CD4-positive, alpha-beta T cell (primary cell): ENCODE measurements at regions not wholly inside any gene's neighbourhood (a gene's known extent, or its start where the extent isn't known, plus 50 kb on each side); places are given as distances from the start of the nearest gene placed in this dataset.

Experiments used
- ATAC-seq: fragments of 200-7000 bp; cut with Tn5 transposase; one replicate; pipeline ENCODE4 v1.10.0; 2022; ENCODE audit warnings: mild to moderate bottlenecking; ENCODE audit not compliant: poor library complexity
- CTCF ChIA-PET: fragments of 350-600 bp; sonication (Branson Sonifier 250); formaldehyde crosslinking; loops from one replicate; lab custom pipeline; 2021; ENCODE audit warnings: antibody characterized with exemption, inconsistent platforms; lab: Charles Lee
- POLR2A ChIA-PET: fragments of 350-600 bp; sonication (Branson Sonifier 250); formaldehyde crosslinking; loops from one replicate; lab custom pipeline; 2021; ENCODE audit warnings: antibody characterized with exemption, inconsistent platforms; lab: Charles Lee
- DNase-seq, 14 experiments: peaks; one replicate each; pipeline ENCODE4 v3.0.0-alpha.2; 2013 to 2020; ENCODE audit warnings: mixed read lengths in 2 of 14
- H3K27ac ChIP-seq, 2 donors: one replicate each; pipeline versions ENCODE4 v1.5.1 to v1.7.0; 2013; ENCODE audit warnings: low read length in 2 of 2, low read depth in 1 of 2, mild to moderate bottlenecking in 1 of 2
- H3K27me3 ChIP-seq, 2 experiments: 1 replicate in 1 of 2; 2 replicates in 1 of 2; pipeline versions ENCODE4 v1.6.1 to v1.7.0; 2013; ENCODE audit warnings: low read length in 2 of 2, control low read depth in 1 of 2, mild to moderate bottlenecking in 1 of 2, moderate library complexity in 1 of 2; ENCODE audit not compliant: insufficient read depth in 2 of 2, control insufficient read depth in 1 of 2
- H3K36me3 ChIP-seq: one replicate; pipeline ENCODE4 v1.6.1; 2013; ENCODE audit warnings: low read length, control low read depth; ENCODE audit not compliant: insufficient read depth
- H3K4me1 ChIP-seq: one replicate; pipeline ENCODE4 v1.6.1; 2013; ENCODE audit warnings: low read length, control low read depth; ENCODE audit not compliant: insufficient read depth
- H3K4me3 ChIP-seq: one replicate; pipeline ENCODE4 v1.5.1; 2013; ENCODE audit warnings: mild to moderate bottlenecking, low read length, moderate library complexity
- H3K9me3 ChIP-seq, 2 experiments: 1 replicate in 1 of 2; 2 replicates in 1 of 2; pipeline versions ENCODE4 v1.6.1 to v1.7.0; 2013; ENCODE audit warnings: low read length in 2 of 2, mild to moderate bottlenecking in 2 of 2, control low read depth in 1 of 2, moderate library complexity in 1 of 2; ENCODE audit not compliant: control insufficient read depth in 1 of 2, insufficient read depth in 1 of 2
- H3K27ac Mint-ChIP-seq: one replicate; pipeline ENCODE4 v1.8.0; 2020; ENCODE audit warnings: mixed read lengths
- H3K27me3 Mint-ChIP-seq: one replicate; pipeline ENCODE4 v1.8.0; 2021; ENCODE audit warnings: mixed read lengths
- H3K36me3 Mint-ChIP-seq: one replicate; pipeline ENCODE4 v1.8.0; 2021; ENCODE audit warnings: low read depth, mixed read lengths
- H3K4me1 Mint-ChIP-seq: one replicate; pipeline ENCODE4 v1.8.0; 2021; ENCODE audit warnings: low read depth, mixed read lengths
- H3K4me3 Mint-ChIP-seq: one replicate; pipeline ENCODE4 v1.8.0; 2020; ENCODE audit warnings: mild to moderate bottlenecking, mixed read lengths
- H3K9me3 Mint-ChIP-seq: one replicate; pipeline ENCODE4 v1.8.0; 2020; ENCODE audit warnings: mixed read lengths
- CTCF ChIP-seq: fragments of 200-600 bp; IDR thresholded peaks from one replicate; pipeline ENCODE4 v1.8.0; 2022; ENCODE audit warnings: antibody characterized with exemption, mild to moderate bottlenecking
- intact Hi-C, 2 experiments: fragments of 100-400 bp; cut with DNase I in 1 of 2; cut with micrococcal nuclease in 1 of 2; formaldehyde crosslinking; loops; one replicate each; pipeline versions ENCODE4 v1.15.1 to v1.9.0; 2023 to 2025; cut with DNase I, micrococcal nuclease

GRCh38 chr3:132907293-132907692 lies 130.9 kb upstream of the TMEM108 start:
- H3K4me1 ChIP-seq, result no peaks in the 10 kb centered on the region
- H3K9me3 Mint-ChIP-seq, result peaks cover 3% of the 10 kb centered on the region
- no peak for ATAC-seq
- H3K4me3 Mint-ChIP-seq, result no peak overlapping the region
- ChIA-PET POLR2A (no interaction called here), CTCF (no interaction called here)
- no peak overlapping the region for H3K27ac Mint-ChIP-seq
- H3K9me3 ChIP-seq, result peaks cover 0 to 5% of the 10 kb centered on the region in 2 experiments
- no peaks in the 10 kb centered on the region for H3K27me3 ChIP-seq
- H3K27me3 Mint-ChIP-seq, result peaks cover 7% of the 10 kb centered on the region
- TF ChIP-seq CTCF, result no peak
- H3K4me3 ChIP-seq, result no peak overlapping the region
- no peaks in the 10 kb centered on the region for H3K36me3 ChIP-seq
- H3K36me3 Mint-ChIP-seq, result no peaks in the 10 kb centered on the region
- intact Hi-C loops, result no loop called here
- no peaks in the 10 kb centered on the region for H3K4me1 Mint-ChIP-seq
- no peak overlapping the region for H3K27ac ChIP-seq
- DNase-seq, result no peak

GRCh38 chr3:132900481-132900880 lies 137.7 kb upstream of the TMEM108 start:
- intact Hi-C loops, result no loop called here
- ATAC-seq, result no peak
- no peak for DNase-seq
- Mint-ChIP-seq H3K4me3 (no peak overlapping the region), H3K9me3 (peaks cover 2% of the 10 kb centered on the region), H3K4me1 (no peaks in the 10 kb centered on the region), H3K27ac (no peak overlapping the region), H3K36me3 (no peaks in the 10 kb centered on the region), H3K27me3 (no peaks in the 10 kb centered on the region)
- CTCF ChIA-PET, result no interaction called here
- no peaks in the 10 kb centered on the region for H3K36me3 ChIP-seq
- H3K9me3 ChIP-seq, result no peaks in the 10 kb centered on the region
- no peak overlapping the region for H3K4me3 ChIP-seq
- H3K4me1 ChIP-seq, result no peaks in the 10 kb centered on the region
- POLR2A ChIA-PET, result no interaction called here
- no peaks in the 10 kb centered on the region for H3K27me3 ChIP-seq
- no peak for TF ChIP-seq CTCF
- H3K27ac ChIP-seq, result no peak overlapping the region

DNA sequence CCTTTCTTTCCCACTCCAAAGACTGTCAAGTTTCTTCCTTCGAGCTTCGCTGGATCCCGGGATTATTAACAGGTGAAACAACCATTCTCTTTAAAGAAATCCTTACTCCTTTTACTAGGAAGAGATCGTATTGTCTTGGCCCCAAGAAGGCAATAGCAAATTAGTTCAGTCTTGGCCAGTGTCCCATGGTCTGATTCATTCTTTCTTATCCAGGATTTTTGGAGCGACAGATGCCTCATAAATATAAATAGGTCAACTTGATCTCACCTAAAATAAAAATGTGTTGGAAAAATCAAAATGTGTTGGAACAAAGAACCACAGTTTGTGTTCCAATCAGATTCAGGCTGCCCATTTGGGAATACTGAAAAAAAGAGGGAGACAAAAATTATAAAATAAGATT lies 140.1 kb upstream of the TMEM108 start:
- Histone ChIP-seq H3K4me3 (no peak overlapping the region), H3K4me1 (no peaks in the 10 kb centered on the region), H3K27me3 (no peaks in the 10 kb centered on the region), H3K27ac (no peak overlapping the region), H3K9me3 (no peaks in the 10 kb centered on the region), H3K36me3 (no peaks in the 10 kb centered on the region)
- no peaks in the 10 kb centered on the region for H3K27me3 Mint-ChIP-seq
- H3K27ac Mint-ChIP-seq, result no peak overlapping the region
- peaks cover 2% of the 10 kb centered on the region for H3K9me3 Mint-ChIP-seq
- no peaks in the 10 kb centered on the region for H3K36me3 Mint-ChIP-seq
- intact Hi-C loops, result no loop called here
- ChIA-PET POLR2A (no interaction called here), CTCF (no interaction called here)
- TF ChIP-seq CTCF, result no peak
- no peak overlapping the region for H3K4me3 Mint-ChIP-seq
- H3K4me1 Mint-ChIP-seq, result no peaks in the 10 kb centered on the region
- no peak for ATAC-seq
- no peak for DNase-seq
